ENCODE measurements at regions not wholly inside any gene's neighbourhood (a gene's known extent, or its start where the extent isn't known, plus 50 kb on each side); places are given as distances from the start of the nearest gene placed in this dataset.
"Not testable (repeated sequence)": the region's sequence is repeated elsewhere in the genome, so short reads cannot be mapped to it uniquely, and the experiment has no call there.

DNA sequence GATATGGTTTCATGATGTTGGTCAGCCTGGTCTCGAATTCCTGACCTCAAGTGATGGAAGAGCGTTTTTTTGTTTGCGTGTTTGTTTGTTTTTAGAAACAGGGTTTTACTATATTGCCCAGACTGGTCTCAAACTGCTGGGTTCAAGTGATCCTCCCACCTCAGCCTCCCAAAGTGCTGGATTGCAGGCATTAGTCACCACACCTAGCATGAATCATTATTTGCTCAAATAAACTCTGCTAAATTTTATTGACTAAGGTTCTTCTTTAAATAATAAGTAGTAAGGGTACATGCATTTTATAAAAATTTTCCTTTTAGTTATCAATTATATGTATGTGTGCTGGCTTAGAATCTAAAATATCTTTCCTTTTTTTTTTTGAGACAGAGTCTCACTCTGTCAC lies 52.9 kb downstream of the ZBTB9 start:
- DNase-seq: no peak

- DNase-seq: no peak
Measured at GRCh38 chr6:33508935-33509926, 54.9 kb downstream of the ZBTB9 start.

GRCh38 chr6:33513213-33513612 lies 58.8 kb downstream of the ZBTB9 start:
- DNase-seq: no peak

DNA sequence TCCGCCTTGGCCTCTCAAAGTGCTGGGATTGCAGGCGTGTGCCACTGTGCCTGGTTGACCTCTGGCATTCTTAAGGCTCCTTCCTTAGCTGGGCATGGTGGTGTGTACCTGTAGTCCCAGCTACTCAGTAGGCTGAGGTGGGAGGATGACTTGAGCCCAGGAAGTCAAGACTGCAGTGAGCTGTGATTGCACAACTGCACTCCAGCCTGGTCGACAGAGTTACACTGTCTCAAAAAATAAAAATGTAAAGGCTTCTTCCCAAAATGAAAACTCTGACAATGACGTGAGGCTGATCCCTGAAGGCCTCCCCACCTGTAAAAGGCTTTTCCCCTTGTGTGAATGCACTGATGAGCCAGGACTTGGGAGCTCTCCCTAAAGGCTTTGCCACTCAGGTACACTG lies 62.4 kb downstream of the ZBTB9 start:
- no peak for DNase-seq

DNA sequence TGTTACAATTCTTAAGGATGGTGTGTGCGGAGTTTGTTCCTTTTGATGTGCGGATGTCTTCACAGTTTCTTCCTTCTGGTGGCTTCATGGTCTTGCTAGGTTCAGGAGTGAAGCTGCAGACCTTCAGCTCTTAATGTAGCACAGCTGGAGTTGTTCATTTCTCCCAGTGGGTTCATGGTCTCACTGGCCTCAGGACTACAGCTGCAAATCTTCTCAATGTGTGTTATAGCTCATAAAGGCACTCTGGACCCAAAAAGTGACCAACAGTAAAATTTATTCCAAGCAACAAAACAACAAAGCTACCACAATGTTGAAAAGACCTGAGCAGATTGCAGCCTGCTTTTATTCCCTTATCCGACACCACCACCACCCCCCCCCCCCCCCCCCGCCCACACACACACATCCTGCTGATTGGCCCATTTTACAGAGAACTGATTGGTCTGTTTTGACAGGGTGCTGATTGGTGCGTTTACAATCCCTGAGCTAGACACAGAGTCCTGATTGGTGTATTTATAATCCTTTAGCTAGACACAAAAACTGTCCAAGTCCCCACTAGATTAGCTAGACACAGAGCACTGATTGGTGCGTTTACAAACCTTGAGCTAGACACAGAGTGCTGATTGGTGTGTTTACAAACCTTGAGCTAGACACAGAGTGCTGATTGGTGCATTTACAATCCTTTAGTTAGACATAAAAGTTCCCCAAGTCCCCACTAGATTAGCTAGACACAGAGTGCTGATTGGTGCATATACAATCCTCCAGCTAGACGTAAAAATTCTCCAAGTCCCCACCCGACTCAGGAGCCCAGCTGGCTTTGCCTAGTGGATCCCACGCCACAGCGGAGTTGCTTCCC lies 59.2 kb downstream of the BAK1 start:
- not testable (repeated sequence) for DNase-seq

GRCh38 chr6:33521489-33522091 lies 58.5 kb downstream of the BAK1 start:
- peak; percentile 65 for DNase-seq

Data from NCI-H69 (cell line).